Mucosa of descending colon (tissue), 3 donors: ENCODE measurements at regions not wholly inside any gene's neighbourhood (a gene's known extent, or its start where the extent isn't known, plus 50 kb on each side); places are given as distances from the start of the nearest gene placed in this dataset.
"Not testable (repeated sequence)": the region's sequence is repeated elsewhere in the genome, so short reads cannot be mapped to it uniquely, and the experiment has no call there.

Experiments used
- ATAC-seq: fragments of 200-7000 bp; cut with Tn5 transposase; one replicate; pipeline ENCODE4 v1.9.1; 2020; ENCODE audit warnings: mild to moderate bottlenecking, moderate library complexity
- DNase-seq, 3 donors: peaks; one replicate each; pipeline ENCODE4 v3.0.0-alpha.2; 2020
- H3K36me3 ChIP-seq: fragments of 200-600 bp; one replicate; pipeline ENCODE4 v1.8.0; 2021; ENCODE audit warnings: low read depth, mild to moderate bottlenecking
- H3K4me1 ChIP-seq: fragments of 200-600 bp; one replicate; pipeline ENCODE4 v1.8.0; 2021; ENCODE audit warnings: low read depth, mild to moderate bottlenecking
- H3K4me3 ChIP-seq: fragments of 200-600 bp; one replicate; pipeline ENCODE4 v1.8.0; 2021; ENCODE audit warnings: mild to moderate bottlenecking
- H3K9me3 ChIP-seq: fragments of 200-600 bp; one replicate; pipeline ENCODE4 v1.8.0; 2021; ENCODE audit warnings: mild to moderate bottlenecking
- intact Hi-C, 2 donors: fragments of 100-400 bp; cut with DNase I in 1 of 2; cut with micrococcal nuclease in 1 of 2; formaldehyde crosslinking; loops; one replicate each; pipeline versions ENCODE4 v1.11.0 to v1.11.1; 2022; cut with DNase I, micrococcal nuclease
- TF ChIP-seq, protein P1 (sequence below): fragments of 200-600 bp; IDR thresholded peaks from one replicate; pipeline ENCODE4 v1.8.0; 2022; ENCODE audit warnings: antibody characterized with exemption, mild to moderate bottlenecking
- donor health status: DM: no; HTN: no; CAD: no; lungs with moderate emphysema.
- donor health status: DM: no; HTN: no; CAD: no.
- donor health status: DM: no; HTN: yes; CAD: no.

DNA sequence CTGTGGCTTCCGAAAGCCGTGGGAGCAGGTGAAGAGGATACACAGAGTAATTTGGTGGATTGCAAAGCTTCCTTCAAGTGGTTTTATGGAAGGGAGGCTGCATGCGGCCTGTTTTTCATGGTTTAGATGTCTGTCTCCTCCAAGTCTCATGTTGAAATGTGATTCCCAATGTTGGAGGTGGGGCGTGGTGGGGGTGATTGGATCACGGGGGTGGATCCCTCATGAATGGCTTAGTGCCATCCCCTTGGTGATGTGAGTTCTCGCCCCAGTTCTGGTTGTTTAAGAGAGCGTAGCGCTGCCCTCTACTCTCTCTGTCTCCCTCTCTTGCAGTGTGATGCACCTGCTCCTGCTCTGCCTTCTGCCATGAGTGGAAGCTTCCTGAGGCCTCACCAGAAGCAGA is 247.8 kb upstream of the B3GAT1 start:
- intact Hi-C loops, result no loop called here
- DNase-seq, result no peak
- no peaks in the 10 kb centered on the region for H3K36me3 ChIP-seq
- TF ChIP-seq, protein P1, sequence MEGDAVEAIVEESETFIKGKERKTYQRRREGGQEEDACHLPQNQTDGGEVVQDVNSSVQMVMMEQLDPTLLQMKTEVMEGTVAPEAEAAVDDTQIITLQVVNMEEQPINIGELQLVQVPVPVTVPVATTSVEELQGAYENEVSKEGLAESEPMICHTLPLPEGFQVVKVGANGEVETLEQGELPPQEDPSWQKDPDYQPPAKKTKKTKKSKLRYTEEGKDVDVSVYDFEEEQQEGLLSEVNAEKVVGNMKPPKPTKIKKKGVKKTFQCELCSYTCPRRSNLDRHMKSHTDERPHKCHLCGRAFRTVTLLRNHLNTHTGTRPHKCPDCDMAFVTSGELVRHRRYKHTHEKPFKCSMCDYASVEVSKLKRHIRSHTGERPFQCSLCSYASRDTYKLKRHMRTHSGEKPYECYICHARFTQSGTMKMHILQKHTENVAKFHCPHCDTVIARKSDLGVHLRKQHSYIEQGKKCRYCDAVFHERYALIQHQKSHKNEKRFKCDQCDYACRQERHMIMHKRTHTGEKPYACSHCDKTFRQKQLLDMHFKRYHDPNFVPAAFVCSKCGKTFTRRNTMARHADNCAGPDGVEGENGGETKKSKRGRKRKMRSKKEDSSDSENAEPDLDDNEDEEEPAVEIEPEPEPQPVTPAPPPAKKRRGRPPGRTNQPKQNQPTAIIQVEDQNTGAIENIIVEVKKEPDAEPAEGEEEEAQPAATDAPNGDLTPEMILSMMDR, result no peak
- H3K9me3 ChIP-seq, result no peaks in the 10 kb centered on the region
- no peak for ATAC-seq
- no peak overlapping the region for H3K4me3 ChIP-seq
- no peaks in the 10 kb centered on the region for H3K4me1 ChIP-seq

DNA sequence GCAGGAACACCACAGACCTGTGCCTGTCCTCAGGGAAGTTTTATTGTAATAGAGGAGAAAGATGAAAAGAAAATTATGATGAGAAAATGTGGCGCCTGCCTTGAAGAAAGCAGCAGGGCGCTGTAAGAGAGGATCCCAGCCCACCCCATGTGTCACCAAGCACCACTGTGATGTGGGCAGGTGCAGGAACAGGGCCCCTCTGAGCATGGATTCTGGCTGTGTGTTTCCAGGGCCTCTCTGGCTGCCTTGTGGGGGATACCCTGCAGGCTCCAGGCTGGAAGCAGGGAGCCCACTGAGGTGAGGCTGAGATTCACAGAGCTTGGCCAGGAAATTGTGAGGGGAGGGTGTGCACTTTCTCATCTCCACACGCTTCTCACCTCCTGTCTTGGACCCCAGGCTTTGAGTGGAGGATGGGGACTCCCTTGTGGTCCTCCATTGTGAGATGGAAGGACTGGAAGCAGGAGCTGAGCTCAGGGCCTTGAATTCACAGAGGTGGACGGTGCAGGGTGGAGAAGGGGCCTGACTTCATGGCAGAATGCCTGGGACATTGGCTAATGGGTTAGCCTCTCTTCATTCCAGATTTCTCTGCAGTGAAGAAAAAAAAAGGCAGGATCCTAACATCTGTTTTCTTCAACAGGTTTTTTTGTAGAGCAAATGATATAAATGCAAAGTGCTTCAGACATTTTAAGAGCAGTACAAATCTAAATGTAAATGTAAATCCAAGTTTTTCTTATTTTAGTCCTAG is 246.6 kb upstream of the B3GAT1 start:
- TF ChIP-seq, protein P1, result no peak
- Histone ChIP-seq H3K4me3 (no peak overlapping the region), H3K9me3 (no peaks in the 10 kb centered on the region), H3K36me3 (no peaks in the 10 kb centered on the region), H3K4me1 (no peaks in the 10 kb centered on the region)
- no peak for DNase-seq
- intact Hi-C loops, result no loop called here
- ATAC-seq, result no peak

DNA sequence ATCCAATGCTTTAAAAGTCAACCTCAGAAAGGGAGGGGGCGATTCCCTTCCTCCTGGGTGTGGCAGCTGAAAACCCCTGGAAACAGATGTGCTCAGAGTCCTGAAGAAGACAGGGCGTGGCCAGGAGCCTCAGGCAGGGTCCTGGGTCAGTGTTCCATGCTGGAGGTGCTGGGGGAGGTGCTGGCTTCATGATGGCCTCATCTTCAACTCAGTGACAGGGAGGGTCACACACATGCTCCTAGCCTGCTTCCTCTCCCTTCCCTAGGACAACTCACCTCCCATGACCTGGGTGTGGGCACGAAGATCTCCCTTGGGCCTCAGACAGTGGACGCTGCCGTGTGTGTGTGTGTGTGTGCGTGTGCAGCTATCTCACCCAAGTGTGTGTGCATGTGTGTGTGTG is 245.6 kb upstream of the B3GAT1 start:
- TF ChIP-seq, protein P1, result no peak
- no peaks in the 10 kb centered on the region for H3K9me3 ChIP-seq
- intact Hi-C loops, result no loop called here
- ATAC-seq (no peak), DNase-seq (no peak)
- H3K4me1 ChIP-seq, result no peaks in the 10 kb centered on the region
- H3K36me3 ChIP-seq, result no peaks in the 10 kb centered on the region
- no peak overlapping the region for H3K4me3 ChIP-seq

DNA sequence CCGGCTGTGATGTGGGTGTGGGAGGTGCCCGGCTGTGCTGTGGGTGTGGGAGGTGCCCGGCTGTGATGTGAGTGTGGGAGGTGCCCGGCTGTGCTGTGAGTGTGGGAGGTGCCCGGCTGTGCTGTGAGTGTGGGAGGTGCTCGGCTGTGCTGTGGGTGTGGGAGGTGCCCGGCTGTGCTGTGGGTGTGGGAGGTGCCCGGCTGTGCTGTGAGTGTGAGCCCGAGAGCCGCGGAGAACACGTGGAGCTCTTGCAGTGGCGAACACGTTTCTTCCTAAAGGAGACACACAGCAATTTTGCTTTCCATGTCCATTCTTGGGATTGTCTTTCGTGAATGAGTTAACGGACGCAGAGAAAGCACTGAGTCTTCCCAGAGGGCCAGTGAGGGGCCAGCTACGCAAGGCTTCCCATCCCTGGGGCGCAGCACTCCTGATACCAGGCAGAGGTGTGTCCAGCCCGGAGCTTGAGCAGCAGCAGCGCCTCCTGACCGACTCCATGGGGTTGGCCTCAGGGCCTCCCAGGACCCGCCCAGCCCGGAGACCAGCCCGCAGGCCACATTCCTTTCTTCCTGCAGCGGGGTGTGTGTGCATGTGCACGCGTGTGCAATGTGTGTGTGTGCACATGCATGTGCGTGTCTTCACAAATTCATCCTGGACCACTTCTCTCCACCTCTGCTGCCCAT is 245.0 kb upstream of the B3GAT1 start:
- TF ChIP-seq, protein P1, result no peak
- intact Hi-C loops, result no loop called here
- ATAC-seq, result no peak

DNA sequence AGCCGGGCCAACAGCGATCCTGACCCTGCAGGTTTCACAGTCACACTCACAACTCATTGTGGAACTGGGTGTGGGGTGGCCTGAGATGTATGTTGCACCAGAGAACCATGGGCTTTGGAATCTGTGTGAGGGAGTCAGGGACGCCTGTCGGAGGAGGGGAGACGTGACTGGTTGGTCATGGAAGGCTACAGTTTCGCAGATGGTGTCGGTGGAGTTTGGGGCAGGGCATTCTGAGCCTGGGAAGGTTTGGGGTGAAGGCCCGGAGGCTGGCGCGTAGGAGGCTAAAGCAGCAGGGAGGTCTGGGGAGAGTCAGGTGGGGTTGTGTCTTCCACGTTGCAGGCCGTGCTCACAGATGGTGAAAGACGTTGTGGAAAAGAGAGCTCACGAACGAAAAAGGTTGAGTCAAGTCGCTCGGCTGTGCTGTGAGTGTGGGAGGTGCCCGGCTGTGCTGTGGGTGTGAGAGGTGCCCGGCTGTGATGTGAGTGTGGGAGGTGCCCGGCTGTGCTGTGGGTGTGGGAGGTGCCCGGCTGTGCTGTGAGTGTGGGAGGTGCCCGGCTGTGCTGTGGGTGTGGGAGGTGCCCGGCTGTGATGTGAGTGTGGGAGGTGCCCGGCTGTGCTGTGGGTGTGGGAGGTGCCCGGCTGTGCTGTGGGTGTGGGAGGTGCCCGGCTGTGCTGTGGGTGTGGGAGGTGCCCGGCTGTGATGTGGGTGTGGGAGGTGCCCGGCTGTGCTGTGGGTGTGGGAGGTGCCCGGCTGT is 244.2 kb upstream of the B3GAT1 start:
- H3K4me3 ChIP-seq, ATAC-seq, intact Hi-C loops, H3K36me3 ChIP-seq, H3K4me1 ChIP-seq, H3K9me3 ChIP-seq, DNase-seq: not testable (repeated sequence)

More for the DNA sequence above, 245.0 kb upstream of the B3GAT1 start:
- Histone ChIP-seq H3K9me3 (no peaks in the 10 kb centered on the region), H3K36me3 (no peaks in the 10 kb centered on the region), H3K4me3 (no peak overlapping the region), H3K4me1 (no peaks in the 10 kb centered on the region)
- no peak for DNase-seq
